ENCODE measurements at regions not wholly inside any gene's neighbourhood (a gene's known extent, or its start where the extent isn't known, plus 50 kb on each side); places are given as distances from the start of the nearest gene placed in this dataset.
"Not testable (repeated sequence)": the region's sequence is repeated elsewhere in the genome, so short reads cannot be mapped to it uniquely, and the experiment has no call there.

- Histone ChIP-seq H3K27ac (ENCODE audit: insufficient read depth, low read length, poor library complexity, severe bottlenecking) (no peak overlapping the region), H3K4me1 (ENCODE audit: control insufficient read depth, insufficient read depth, low read length, poor library complexity, severe bottlenecking) (no peaks in the 10 kb centered on the region), H3K36me3 (ENCODE audit: control insufficient read depth, insufficient read depth, low read length) (no peaks in the 10 kb centered on the region), H3K9me3 (ENCODE audit: control insufficient read depth, low read length) (no peaks in the 10 kb centered on the region), H3K4me3 (ENCODE audit: insufficient read depth, low read depth, low read length, poor library complexity, severe bottlenecking) (no peak overlapping the region), H3K27me3 (replicated peaks; ENCODE audit: control insufficient read depth, insufficient read depth, low read length, poor library complexity, severe bottlenecking) (no peaks in the 10 kb centered on the region)
- no peak for DNase-seq
Observed at GRCh38 chr7:115329006-115329405, 407.1 kb downstream of the MDFIC start.

- H3K4me3 ChIP-seq (ENCODE audit: insufficient read depth, low read depth, low read length, poor library complexity, severe bottlenecking) = no peak overlapping the region
- no peak for DNase-seq
- H3K27me3 ChIP-seq (replicated peaks; ENCODE audit: control insufficient read depth, insufficient read depth, low read length, poor library complexity, severe bottlenecking) = no peaks in the 10 kb centered on the region
- no peak overlapping the region for H3K27ac ChIP-seq (ENCODE audit: insufficient read depth, low read length, poor library complexity, severe bottlenecking)
- no peaks in the 10 kb centered on the region for H3K36me3 ChIP-seq (ENCODE audit: control insufficient read depth, insufficient read depth, low read length)
- H3K9me3 ChIP-seq (ENCODE audit: control insufficient read depth, low read length) = no peaks in the 10 kb centered on the region
- H3K4me1 ChIP-seq (ENCODE audit: control insufficient read depth, insufficient read depth, low read length, poor library complexity, severe bottlenecking) = no peaks in the 10 kb centered on the region
Observed at GRCh38 chr7:115328018-115328417, 406.1 kb downstream of the MDFIC start.

GRCh38 chr7:115327326-115327725 lies 405.4 kb downstream of the MDFIC start:
- H3K4me1 ChIP-seq (ENCODE audit: control insufficient read depth, insufficient read depth, low read length, poor library complexity, severe bottlenecking) = no peaks in the 10 kb centered on the region
- no peak overlapping the region for H3K27ac ChIP-seq (ENCODE audit: insufficient read depth, low read length, poor library complexity, severe bottlenecking)
- no peak for DNase-seq
- no peak overlapping the region for H3K4me3 ChIP-seq (ENCODE audit: insufficient read depth, low read depth, low read length, poor library complexity, severe bottlenecking)
- no peaks in the 10 kb centered on the region for H3K27me3 ChIP-seq (replicated peaks; ENCODE audit: control insufficient read depth, insufficient read depth, low read length, poor library complexity, severe bottlenecking)
- no peaks in the 10 kb centered on the region for H3K36me3 ChIP-seq (ENCODE audit: control insufficient read depth, insufficient read depth, low read length)
- H3K9me3 ChIP-seq (ENCODE audit: control insufficient read depth, low read length) = no peaks in the 10 kb centered on the region

GRCh38 chr7:115319541-115319940 lies 397.6 kb downstream of the MDFIC start:
- Histone ChIP-seq H3K27me3 (replicated peaks; ENCODE audit: control insufficient read depth, insufficient read depth, low read length, poor library complexity, severe bottlenecking) (no peaks in the 10 kb centered on the region), H3K4me3 (ENCODE audit: insufficient read depth, low read depth, low read length, poor library complexity, severe bottlenecking) (no peak overlapping the region), H3K9me3 (ENCODE audit: control insufficient read depth, low read length) (no peaks in the 10 kb centered on the region), H3K27ac (ENCODE audit: insufficient read depth, low read length, poor library complexity, severe bottlenecking) (no peak overlapping the region), H3K4me1 (ENCODE audit: control insufficient read depth, insufficient read depth, low read length, poor library complexity, severe bottlenecking) (no peaks in the 10 kb centered on the region), H3K36me3 (ENCODE audit: control insufficient read depth, insufficient read depth, low read length) (no peaks in the 10 kb centered on the region)
- DNase-seq = no peak

- H3K27me3 ChIP-seq (replicated peaks; ENCODE audit: control insufficient read depth, insufficient read depth, low read length, poor library complexity, severe bottlenecking); H3K9me3 ChIP-seq (ENCODE audit: control insufficient read depth, low read length); H3K4me3 ChIP-seq (ENCODE audit: insufficient read depth, low read depth, low read length, poor library complexity, severe bottlenecking); H3K36me3 ChIP-seq (ENCODE audit: control insufficient read depth, insufficient read depth, low read length); H3K27ac ChIP-seq (ENCODE audit: insufficient read depth, low read length, poor library complexity, severe bottlenecking); DNase-seq; H3K4me1 ChIP-seq (ENCODE audit: control insufficient read depth, insufficient read depth, low read length, poor library complexity, severe bottlenecking): not testable (repeated sequence)
Observed at GRCh38 chr7:115310316-115310715, 388.4 kb downstream of the MDFIC start.

GRCh38 chr7:115306586-115306985 lies 384.7 kb downstream of the MDFIC start:
- no peak for DNase-seq
- Histone ChIP-seq H3K9me3 (ENCODE audit: control insufficient read depth, low read length) (no peaks in the 10 kb centered on the region), H3K36me3 (ENCODE audit: control insufficient read depth, insufficient read depth, low read length) (no peaks in the 10 kb centered on the region), H3K27ac (ENCODE audit: insufficient read depth, low read length, poor library complexity, severe bottlenecking) (no peak overlapping the region), H3K27me3 (replicated peaks; ENCODE audit: control insufficient read depth, insufficient read depth, low read length, poor library complexity, severe bottlenecking) (no peaks in the 10 kb centered on the region), H3K4me3 (ENCODE audit: insufficient read depth, low read depth, low read length, poor library complexity, severe bottlenecking) (no peak overlapping the region), H3K4me1 (ENCODE audit: control insufficient read depth, insufficient read depth, low read length, poor library complexity, severe bottlenecking) (no peaks in the 10 kb centered on the region)

GRCh38 chr7:115300231-115300870 lies 378.5 kb downstream of the MDFIC start:
- H3K36me3 ChIP-seq (ENCODE audit: control insufficient read depth, insufficient read depth, low read length) = no peaks in the 10 kb centered on the region
- no peak overlapping the region for H3K27ac ChIP-seq (ENCODE audit: insufficient read depth, low read length, poor library complexity, severe bottlenecking)
- H3K4me1 ChIP-seq (ENCODE audit: control insufficient read depth, insufficient read depth, low read length, poor library complexity, severe bottlenecking) = no peaks in the 10 kb centered on the region
- H3K4me3 ChIP-seq (ENCODE audit: insufficient read depth, low read depth, low read length, poor library complexity, severe bottlenecking) = no peak overlapping the region
- H3K9me3 ChIP-seq (ENCODE audit: control insufficient read depth, low read length) = no peaks in the 10 kb centered on the region
- H3K27me3 ChIP-seq (replicated peaks; ENCODE audit: control insufficient read depth, insufficient read depth, low read length, poor library complexity, severe bottlenecking) = no peaks in the 10 kb centered on the region
- DNase-seq = no peak

- no peaks in the 10 kb centered on the region for H3K4me1 ChIP-seq (ENCODE audit: control insufficient read depth, insufficient read depth, low read length, poor library complexity, severe bottlenecking)
- H3K27me3 ChIP-seq (replicated peaks; ENCODE audit: control insufficient read depth, insufficient read depth, low read length, poor library complexity, severe bottlenecking) = no peaks in the 10 kb centered on the region
- no peaks in the 10 kb centered on the region for H3K36me3 ChIP-seq (ENCODE audit: control insufficient read depth, insufficient read depth, low read length)
- no peak overlapping the region for H3K4me3 ChIP-seq (ENCODE audit: insufficient read depth, low read depth, low read length, poor library complexity, severe bottlenecking)
- H3K9me3 ChIP-seq (ENCODE audit: control insufficient read depth, low read length) = no peaks in the 10 kb centered on the region
- DNase-seq = no peak
- H3K27ac ChIP-seq (ENCODE audit: insufficient read depth, low read length, poor library complexity, severe bottlenecking) = no peak overlapping the region
Observed at GRCh38 chr7:115299397-115300037, 377.6 kb downstream of the MDFIC start.

- DNase-seq = no peak
Observed at GRCh38 chr7:115297656-115298055, 375.8 kb downstream of the MDFIC start.

GRCh38 chr7:115293628-115294240 lies 371.8 kb downstream of the MDFIC start:
- Histone ChIP-seq H3K27me3 (replicated peaks; ENCODE audit: control insufficient read depth, insufficient read depth, low read length, poor library complexity, severe bottlenecking) (no peaks in the 10 kb centered on the region), H3K9me3 (ENCODE audit: control insufficient read depth, low read length) (no peaks in the 10 kb centered on the region), H3K27ac (ENCODE audit: insufficient read depth, low read length, poor library complexity, severe bottlenecking) (no peak overlapping the region), H3K4me1 (ENCODE audit: control insufficient read depth, insufficient read depth, low read length, poor library complexity, severe bottlenecking) (no peaks in the 10 kb centered on the region), H3K36me3 (ENCODE audit: control insufficient read depth, insufficient read depth, low read length) (no peaks in the 10 kb centered on the region), H3K4me3 (ENCODE audit: insufficient read depth, low read depth, low read length, poor library complexity, severe bottlenecking) (no peak overlapping the region)
- DNase-seq = no peak

More at GRCh38 chr7:115297656-115298055, 375.8 kb downstream of the MDFIC start:
- Histone ChIP-seq H3K4me3 (ENCODE audit: insufficient read depth, low read depth, low read length, poor library complexity, severe bottlenecking) (no peak overlapping the region), H3K9me3 (ENCODE audit: control insufficient read depth, low read length) (no peaks in the 10 kb centered on the region), H3K27me3 (replicated peaks; ENCODE audit: control insufficient read depth, insufficient read depth, low read length, poor library complexity, severe bottlenecking) (no peaks in the 10 kb centered on the region), H3K36me3 (ENCODE audit: control insufficient read depth, insufficient read depth, low read length) (no peaks in the 10 kb centered on the region), H3K4me1 (ENCODE audit: control insufficient read depth, insufficient read depth, low read length, poor library complexity, severe bottlenecking) (no peaks in the 10 kb centered on the region), H3K27ac (ENCODE audit: insufficient read depth, low read length, poor library complexity, severe bottlenecking) (no peak overlapping the region)
